Mucosa of gallbladder (tissue), 1 donor: ENCODE measurements at regions not wholly inside any gene's neighbourhood (a gene's known extent, or its start where the extent isn't known, plus 50 kb on each side); places are given as distances from the start of the nearest gene placed in this dataset.
A peak's percentile ranks its signal among the peaks of the same experiment; 100 is the strongest.

Source experiments
- DNase-seq: peaks from one replicate; pipeline ENCODE4 v3.0.0-alpha.2; 2020; ENCODE audit warnings: low spot score
- donor health status: DM: no; HTN: no; CAD: no.

DNA sequence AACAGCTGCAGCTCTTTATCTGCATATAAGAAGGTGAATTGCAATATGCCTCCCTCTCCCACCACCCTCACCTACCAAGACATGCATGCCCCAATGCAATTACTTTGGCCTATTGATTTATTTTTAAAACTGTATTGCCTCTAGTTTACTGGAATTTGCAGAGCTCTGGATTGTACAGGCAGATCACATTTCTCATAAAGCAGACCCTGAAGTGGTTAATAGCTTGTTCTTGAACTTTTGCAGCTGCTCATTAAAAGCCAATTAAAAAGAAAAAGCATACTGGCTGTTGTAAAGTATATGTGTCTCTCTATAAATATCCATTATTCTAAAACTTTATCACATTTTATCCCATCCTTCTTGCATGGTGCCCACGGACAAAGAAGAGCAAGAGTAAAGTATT is 221.5 kb upstream of the TOPAZ1 start:
- no peak for DNase-seq

DNA sequence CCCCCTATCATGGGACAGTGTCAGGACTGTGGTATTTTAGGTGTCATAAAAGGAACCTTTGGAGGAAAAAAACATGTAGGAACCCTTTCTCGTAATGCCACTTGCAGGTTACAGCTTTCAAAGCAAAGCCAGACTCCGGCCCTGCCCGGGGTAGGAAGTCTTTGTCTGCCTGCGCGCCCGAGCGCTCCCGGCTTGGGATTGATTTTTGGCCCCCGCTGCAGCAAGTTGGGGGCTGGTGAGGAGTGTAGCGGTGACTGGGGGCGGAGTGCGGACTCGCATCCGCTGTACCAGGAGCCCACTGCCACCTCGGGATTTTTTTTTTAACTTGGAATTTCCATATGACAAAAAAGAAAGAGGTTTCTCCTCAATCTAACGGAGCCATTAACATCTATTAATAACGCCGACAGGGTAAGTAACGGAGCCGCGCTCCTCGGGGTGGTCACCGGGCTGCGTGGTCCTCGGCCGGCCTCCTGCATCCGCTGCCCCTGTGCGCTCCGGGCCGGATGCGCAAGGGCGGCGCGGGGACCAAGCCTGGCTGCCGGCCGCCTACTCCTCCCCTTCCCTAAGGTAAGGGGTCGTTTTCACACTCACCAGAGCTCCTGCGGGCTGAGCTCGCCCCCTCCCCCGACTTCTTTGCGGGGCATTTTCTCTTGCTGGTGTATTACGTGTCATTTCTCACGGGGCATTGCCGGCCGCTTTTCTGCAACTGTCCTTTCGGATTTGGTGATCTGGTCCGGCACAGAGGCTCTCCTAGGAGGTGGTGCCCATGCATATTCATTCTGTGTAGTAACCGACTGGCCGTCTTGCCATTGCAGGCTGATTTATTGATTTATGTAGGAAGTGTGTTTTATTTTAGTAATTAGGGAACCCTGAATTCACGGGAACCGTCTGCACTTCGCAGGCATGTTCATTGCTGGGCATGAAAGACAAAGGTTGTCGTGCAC is 219.8 kb upstream of the TOPAZ1 start:
- DNase-seq, result no peak

- DNase-seq, result no peak
Measured at GRCh38 chr3:44023961-44024593, 217.6 kb upstream of the TOPAZ1 start.

DNA sequence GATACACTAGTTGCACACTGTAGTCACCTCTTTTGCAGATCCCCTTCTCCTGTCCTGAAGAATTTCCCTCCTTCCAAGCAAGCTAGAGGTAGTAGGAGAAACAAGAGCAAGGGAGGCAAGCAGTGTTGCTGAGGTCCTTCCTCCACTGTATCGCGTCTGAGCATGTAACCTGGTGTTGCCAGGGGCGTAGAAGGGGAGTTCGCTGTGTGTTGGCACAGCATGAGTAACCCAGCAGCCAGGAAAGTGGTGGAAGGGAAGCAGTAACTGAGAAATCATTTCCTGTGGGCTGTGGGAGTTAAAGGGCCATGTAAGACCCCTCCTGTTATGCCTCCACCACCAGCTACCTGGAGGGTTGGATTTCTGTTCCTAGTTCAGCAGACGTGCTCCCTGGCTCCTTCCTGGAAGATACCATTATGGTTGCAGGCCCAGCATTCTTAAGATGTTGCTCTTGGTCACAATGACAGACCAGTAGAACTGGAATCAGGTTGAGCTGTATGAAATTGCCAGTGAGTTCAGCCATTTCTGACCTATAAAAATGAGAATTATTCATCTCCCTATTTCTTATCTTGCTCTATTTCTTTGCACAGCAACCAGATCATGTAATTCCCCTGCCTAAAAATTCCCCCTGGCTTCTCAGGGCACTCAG is 215.3 kb upstream of the TOPAZ1 start:
- no peak for DNase-seq

GRCh38 chr3:44029100-44029499 is 212.6 kb upstream of the TOPAZ1 start:
- DNase-seq, result no peak

DNA sequence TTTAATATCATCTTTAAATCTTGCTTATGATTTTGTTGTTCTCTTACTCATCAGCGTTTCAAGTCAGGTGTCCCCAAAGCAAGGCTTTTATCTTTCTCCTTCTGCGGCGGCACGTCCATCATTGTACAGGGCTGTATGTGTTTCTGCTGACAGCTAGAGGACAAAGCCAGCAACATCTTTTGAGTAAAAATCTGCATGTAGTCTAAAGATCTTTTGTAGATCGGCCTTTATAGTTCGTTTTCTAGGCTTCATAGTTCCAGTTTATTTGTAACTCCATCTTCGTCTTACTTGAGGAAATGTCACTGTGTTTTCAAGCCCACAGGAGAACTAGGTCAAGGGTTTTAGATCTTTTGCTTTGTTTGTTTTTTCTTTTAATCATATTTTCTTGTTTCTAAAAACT is 211.4 kb upstream of the TOPAZ1 start:
- DNase-seq, result no peak

DNA sequence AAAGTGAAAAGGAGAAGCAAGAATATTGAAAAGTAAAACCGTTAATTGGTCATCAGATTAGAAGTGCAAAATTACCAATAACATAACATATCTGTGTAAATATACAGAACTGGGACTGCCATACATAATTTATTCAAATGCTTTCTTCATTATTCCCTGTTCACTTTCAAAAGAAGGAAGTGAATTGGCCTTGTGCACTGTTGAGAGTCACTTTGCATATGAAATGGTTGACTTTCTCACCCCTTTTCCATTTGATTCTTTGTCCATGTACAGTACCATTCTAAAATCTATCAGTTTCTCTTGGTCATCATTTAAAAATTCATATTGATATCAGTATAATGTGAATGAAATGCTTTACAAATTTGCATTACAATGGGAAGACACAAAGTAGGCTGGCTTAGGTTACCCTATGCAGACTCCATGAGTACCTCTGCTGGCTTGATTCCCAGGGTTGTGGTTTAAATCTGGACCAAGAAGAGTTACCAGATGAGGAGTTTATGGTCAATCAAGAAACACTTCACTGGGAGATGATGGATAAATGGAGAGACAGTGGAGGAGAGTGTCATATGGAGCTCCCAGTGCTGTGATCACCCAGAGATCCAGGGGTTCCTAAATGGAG is 210.9 kb upstream of the TOPAZ1 start:
- DNase-seq, result no peak

DNA sequence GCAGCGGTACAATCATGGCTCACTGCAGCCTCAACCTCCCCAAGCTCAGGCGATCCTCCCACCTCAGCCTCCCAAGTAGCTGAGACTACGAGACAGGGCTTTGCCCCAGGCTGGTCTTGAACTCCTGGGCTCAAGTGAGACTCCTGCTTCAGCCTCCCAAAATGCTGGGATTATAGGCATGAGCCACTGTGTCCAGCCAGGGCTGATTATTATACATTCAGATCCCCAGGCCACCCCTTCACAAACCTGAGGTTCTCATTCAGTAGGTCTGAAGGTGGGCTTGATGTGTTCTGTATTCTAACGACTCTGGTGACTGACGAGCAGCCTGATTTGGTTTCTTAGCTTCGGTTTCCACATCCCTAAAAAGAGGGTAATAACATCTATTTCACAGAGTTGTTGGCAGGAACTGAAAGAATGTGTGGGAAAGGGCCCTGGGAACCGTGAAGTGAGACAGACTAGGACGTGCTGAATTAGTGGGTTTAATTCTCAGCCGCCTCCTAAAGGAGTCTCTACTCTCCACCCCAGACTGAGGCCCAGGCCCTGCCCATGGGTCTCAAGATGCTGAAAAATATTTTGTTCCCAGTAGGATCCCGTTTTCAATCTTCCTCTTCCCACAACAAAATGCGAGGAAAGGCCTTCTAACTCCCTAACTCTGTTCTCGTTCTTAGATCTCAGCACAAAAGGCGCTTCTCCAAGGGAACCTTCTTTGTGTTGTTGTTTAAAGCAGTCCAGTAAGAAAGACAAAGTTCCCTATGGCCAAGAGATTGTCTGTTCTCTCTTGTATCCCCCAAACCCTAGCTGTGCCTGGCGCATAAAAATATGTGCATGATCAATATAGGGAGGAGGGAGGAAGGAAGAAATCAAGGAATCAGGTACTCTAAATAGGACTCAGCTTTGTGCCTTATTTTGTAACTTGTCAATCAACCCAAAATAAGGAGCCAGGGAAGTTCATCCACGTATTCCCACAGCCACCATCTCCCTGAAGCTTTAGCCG is 210.0 kb upstream of the TOPAZ1 start:
- no peak for DNase-seq

GRCh38 chr3:44032487-44032886 is 209.2 kb upstream of the TOPAZ1 start:
- DNase-seq, result no peak

GRCh38 chr3:44033123-44033522 is 208.6 kb upstream of the TOPAZ1 start:
- DNase-seq, result no peak

DNA sequence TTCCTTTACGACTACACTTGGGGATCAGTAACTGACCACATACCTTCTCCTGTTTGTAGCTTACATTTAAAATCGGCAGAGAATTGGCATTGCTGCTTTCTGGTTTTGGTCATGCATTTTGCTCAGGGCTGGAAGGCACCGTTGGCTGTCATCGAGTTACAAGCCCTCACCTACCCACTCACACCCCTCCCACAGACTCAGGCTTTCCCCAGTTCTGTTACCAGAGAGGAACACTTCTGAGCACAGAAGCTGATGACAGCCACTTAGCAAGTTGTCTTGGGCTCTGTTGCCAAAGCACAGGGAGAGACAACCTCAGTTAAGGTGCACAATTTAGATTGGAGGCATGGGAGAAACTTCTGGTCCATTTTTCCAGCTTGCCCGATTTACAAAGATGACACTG is 204.8 kb upstream of the TOPAZ1 start:
- DNase-seq, result no peak

DNA sequence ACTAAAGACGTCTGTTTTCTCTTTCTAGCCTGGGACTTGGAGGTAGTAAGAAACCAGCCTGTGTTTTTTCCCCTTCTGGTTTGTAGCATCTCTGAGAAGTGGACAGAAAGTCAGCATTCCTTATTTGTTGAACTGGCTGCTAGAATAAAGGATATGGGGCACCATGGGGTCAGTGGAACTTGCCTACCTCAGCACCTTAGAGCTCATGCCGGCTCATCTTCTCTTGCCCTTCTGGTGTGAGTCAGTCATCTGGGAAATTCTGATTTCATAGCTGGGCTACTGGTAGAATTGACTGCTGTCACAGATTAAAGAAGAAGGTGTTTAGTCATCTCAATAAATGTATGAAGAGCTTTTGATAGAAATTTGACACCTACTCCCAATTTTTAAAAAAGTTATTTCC is 202.7 kb upstream of the TOPAZ1 start:
- no peak for DNase-seq

GRCh38 chr3:44041726-44042125 is 200.0 kb upstream of the TOPAZ1 start:
- no peak for DNase-seq

DNA sequence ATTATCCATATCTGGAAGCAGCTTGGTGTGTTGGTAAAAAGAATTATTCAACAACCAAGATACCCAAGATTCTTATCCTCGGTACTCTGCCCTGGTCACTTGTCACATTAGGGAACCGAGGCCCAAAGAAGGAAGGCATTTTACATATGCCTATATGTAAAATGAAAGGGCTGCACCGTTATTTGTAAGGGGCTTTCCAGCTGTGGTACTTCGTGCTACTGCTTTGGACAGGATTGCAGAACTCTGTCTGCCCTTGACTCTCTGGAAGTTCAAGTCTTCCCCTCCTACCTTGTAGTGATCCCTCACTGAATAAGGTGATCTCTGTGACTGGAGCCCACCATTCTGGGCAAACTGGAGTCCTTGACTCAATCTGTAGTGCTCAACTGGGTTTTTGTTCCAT is 198.9 kb upstream of the TOPAZ1 start:
- no peak for DNase-seq

- DNase-seq, result peak; percentile 19
Measured at GRCh38 chr3:44045476-44046275, 196.0 kb upstream of the TOPAZ1 start.

DNA sequence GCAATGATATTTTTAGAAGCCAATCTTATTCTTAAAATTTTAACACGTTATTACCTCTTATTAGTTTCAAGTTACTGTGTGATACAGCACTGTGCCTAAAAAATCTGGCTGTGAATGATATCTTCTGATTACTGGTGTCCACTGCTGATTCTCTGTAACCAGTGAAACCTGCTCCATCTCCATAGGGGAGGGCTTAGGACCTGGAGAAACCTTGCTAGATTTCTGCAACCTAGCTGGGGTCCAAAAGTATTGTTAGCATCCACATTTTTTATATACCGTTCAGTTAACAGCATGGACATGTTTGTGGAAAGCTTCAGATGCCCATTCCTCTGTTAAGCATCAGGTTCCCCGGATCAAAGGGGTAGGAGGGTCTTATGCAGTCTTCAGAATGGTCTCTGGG is 193.9 kb upstream of the TOPAZ1 start:
- no peak for DNase-seq

GRCh38 chr3:44048196-44048924 is 193.3 kb upstream of the TOPAZ1 start:
- DNase-seq, result no peak

DNA sequence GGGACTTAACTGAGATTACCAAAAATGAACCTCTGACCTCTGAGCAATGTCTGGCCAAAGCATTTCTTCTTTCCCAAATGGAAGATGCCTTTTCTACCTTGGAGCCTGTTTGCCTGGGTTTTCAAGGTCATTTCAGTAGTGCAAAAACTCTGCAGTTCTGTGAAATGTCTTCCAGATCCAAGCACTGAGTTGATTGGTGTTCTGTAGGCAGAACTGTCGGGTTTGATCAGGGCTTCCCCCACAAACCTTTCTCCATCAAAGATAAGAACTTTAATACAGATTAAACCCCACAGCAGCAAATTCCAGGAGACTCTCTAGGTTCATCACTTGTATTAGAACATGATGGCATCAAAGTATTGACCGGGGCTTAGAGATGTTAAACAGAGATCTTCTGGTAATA is 192.7 kb upstream of the TOPAZ1 start:
- no peak for DNase-seq

DNA sequence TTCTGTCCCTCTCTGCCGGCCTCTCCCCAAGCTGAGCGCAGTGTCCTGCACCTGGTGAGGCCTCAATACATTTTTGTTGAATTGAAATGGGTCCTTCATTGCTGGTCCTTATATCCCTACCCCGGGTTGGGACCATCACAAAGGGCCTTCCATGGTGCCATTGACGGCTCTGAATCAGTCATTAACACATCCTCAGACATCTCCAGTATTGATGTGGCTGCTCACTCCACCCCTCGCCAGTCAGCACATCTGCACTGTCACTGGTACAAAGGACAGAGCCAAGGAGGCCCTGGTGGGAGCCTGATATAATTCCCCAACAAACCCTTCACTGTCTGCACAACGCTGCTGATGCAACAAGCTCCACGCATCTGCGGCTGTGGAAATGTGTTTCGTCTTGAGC is 191.6 kb upstream of the TOPAZ1 start:
- no peak for DNase-seq

GRCh38 chr3:44050867-44051266 is 190.8 kb upstream of the TOPAZ1 start:
- DNase-seq, result no peak
